K562 (cell line): ENCODE measurements at regions not wholly inside any gene's neighbourhood (a gene's known extent, or its start where the extent isn't known, plus 50 kb on each side); places are given as distances from the start of the nearest gene placed in this dataset.

Experiments used
- CCNT2 ChIP-seq: IDR thresholded peaks from 2 replicates; pipeline ENCODE4 v1.6.1; 2011; ENCODE audit warnings: borderline replicate concordance, low read depth, mild to moderate bottlenecking, moderate library complexity, mixed read lengths, low read length; ENCODE audit not compliant: insufficient read length; ENCODE audit errors: extremely low read depth
- CHD2 ChIP-seq: IDR thresholded peaks from 2 replicates; pipeline ENCODE4 v1.6.1; 2011; ENCODE audit warnings: low read depth, low read length
- TF ChIP-seq, protein P1 (sequence below): sonication (generic); formaldehyde crosslinking; IDR thresholded peaks from 2 replicates; pipeline ENCODE4 v1.5.0; 2020; ENCODE audit warnings: missing genetic modification reagents
- TF ChIP-seq, protein P2 (sequence below), 2 experiments: fragments of 450-650 bp; formaldehyde crosslinking in 1 of 2; IDR thresholded peaks; 2 replicates each; pipeline versions ENCODE4 v1.4.0 to v1.6.1; 2014 to 2020; ENCODE audit warnings: mild to moderate bottlenecking in 2 of 2, borderline replicate concordance in 1 of 2, low read depth in 1 of 2

DNA sequence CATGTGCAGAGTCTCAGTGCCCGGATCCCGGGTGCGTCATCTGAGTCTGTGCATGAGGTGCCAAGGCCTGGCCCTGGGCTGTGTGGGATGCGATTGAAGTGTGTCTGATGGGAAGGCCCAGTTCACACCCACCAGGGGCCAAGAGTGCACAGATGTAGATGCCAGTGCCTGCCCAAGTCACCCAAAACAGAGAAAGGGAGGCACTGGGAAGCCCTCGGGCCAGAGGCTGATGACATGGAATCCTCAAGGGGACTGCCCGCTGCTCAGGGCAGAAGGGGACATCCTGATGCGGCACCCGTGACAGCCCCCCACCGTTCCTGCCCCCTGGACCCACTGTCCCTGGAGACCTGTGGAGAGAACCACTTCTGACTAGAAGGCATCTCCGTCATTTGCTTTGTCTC is 72.2 kb upstream of the ZNF479 start (continued):
- TF ChIP-seq, protein P1, sequence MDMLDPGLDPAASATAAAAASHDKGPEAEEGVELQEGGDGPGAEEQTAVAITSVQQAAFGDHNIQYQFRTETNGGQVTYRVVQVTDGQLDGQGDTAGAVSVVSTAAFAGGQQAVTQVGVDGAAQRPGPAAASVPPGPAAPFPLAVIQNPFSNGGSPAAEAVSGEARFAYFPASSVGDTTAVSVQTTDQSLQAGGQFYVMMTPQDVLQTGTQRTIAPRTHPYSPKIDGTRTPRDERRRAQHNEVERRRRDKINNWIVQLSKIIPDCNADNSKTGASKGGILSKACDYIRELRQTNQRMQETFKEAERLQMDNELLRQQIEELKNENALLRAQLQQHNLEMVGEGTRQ = no peak
- TF ChIP-seq CHD2 (no peak), CCNT2 (no peak)
- TF ChIP-seq, protein P2, sequence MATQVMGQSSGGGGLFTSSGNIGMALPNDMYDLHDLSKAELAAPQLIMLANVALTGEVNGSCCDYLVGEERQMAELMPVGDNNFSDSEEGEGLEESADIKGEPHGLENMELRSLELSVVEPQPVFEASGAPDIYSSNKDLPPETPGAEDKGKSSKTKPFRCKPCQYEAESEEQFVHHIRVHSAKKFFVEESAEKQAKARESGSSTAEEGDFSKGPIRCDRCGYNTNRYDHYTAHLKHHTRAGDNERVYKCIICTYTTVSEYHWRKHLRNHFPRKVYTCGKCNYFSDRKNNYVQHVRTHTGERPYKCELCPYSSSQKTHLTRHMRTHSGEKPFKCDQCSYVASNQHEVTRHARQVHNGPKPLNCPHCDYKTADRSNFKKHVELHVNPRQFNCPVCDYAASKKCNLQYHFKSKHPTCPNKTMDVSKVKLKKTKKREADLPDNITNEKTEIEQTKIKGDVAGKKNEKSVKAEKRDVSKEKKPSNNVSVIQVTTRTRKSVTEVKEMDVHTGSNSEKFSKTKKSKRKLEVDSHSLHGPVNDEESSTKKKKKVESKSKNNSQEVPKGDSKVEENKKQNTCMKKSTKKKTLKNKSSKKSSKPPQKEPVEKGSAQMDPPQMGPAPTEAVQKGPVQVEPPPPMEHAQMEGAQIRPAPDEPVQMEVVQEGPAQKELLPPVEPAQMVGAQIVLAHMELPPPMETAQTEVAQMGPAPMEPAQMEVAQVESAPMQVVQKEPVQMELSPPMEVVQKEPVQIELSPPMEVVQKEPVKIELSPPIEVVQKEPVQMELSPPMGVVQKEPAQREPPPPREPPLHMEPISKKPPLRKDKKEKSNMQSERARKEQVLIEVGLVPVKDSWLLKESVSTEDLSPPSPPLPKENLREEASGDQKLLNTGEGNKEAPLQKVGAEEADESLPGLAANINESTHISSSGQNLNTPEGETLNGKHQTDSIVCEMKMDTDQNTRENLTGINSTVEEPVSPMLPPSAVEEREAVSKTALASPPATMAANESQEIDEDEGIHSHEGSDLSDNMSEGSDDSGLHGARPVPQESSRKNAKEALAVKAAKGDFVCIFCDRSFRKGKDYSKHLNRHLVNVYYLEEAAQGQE (IDR thresholded peaks at IDR 0.05; ENCODE audit: borderline replicate concordance) = no peak
- TF ChIP-seq, protein P2 (CRISPR knock-in tag; IDR thresholded peaks at IDR 0.05; ENCODE audit: low read depth) = no peak
